ENCODE measurements at regions not wholly inside any gene's neighbourhood (a gene's known extent, or its start where the extent isn't known, plus 50 kb on each side); places are given as distances from the start of the nearest gene placed in this dataset.

GRCh38 chr13:65650321-65650720 lies 1579.8 kb downstream of the PCDH9 start:
- no peak overlapping the region for H3K27ac ChIP-seq
- no peak for TF ChIP-seq ZFX (IDR thresholded peaks at IDR 0.05; ENCODE audit: borderline replicate concordance)
- TF ChIP-seq CTCF (IDR thresholded peaks at IDR 0.05), result no peak

- no peak overlapping the region for H3K27ac ChIP-seq
- TF ChIP-seq CTCF (IDR thresholded peaks at IDR 0.05) (no peak), ZFX (IDR thresholded peaks at IDR 0.05; ENCODE audit: borderline replicate concordance) (no peak)
Measured at GRCh38 chr13:65642996-65643395, 1587.1 kb downstream of the PCDH9 start.

GRCh38 chr13:65642301-65642700 lies 1587.8 kb downstream of the PCDH9 start:
- H3K27ac ChIP-seq, result no peak overlapping the region
- TF ChIP-seq CTCF (IDR thresholded peaks at IDR 0.05), result no peak
- no peak for TF ChIP-seq ZFX (IDR thresholded peaks at IDR 0.05; ENCODE audit: borderline replicate concordance)

- no peak for TF ChIP-seq ZFX (IDR thresholded peaks at IDR 0.05; ENCODE audit: borderline replicate concordance)
- peak; percentile 84 for TF ChIP-seq CTCF (IDR thresholded peaks at IDR 0.05)
- no peak overlapping the region for H3K27ac ChIP-seq
Measured at GRCh38 chr13:65638572-65639168, 1591.5 kb downstream of the PCDH9 start.

GRCh38 chr13:65633806-65634205 lies 1596.3 kb downstream of the PCDH9 start:
- TF ChIP-seq CTCF (IDR thresholded peaks at IDR 0.05) (no peak), ZFX (IDR thresholded peaks at IDR 0.05; ENCODE audit: borderline replicate concordance) (no peak)

GRCh38 chr13:65631078-65631477 lies 1599.1 kb downstream of the PCDH9 start:
- H3K27ac ChIP-seq, result no peak overlapping the region
- TF ChIP-seq CTCF (IDR thresholded peaks at IDR 0.05) (no peak), ZFX (IDR thresholded peaks at IDR 0.05; ENCODE audit: borderline replicate concordance) (no peak)

More at GRCh38 chr13:65633806-65634205, 1596.3 kb downstream of the PCDH9 start:
- no peak overlapping the region for H3K27ac ChIP-seq

- H3K27ac ChIP-seq, result no peak overlapping the region
- TF ChIP-seq CTCF (IDR thresholded peaks at IDR 0.05) (no peak), ZFX (IDR thresholded peaks at IDR 0.05; ENCODE audit: borderline replicate concordance) (no peak)
Measured at GRCh38 chr13:65629926-65630325, 1600.2 kb downstream of the PCDH9 start.

Data from 22Rv1 (cell line).